ENCODE measurements at regions not wholly inside any gene's neighbourhood (a gene's known extent, or its start where the extent isn't known, plus 50 kb on each side); places are given as distances from the start of the nearest gene placed in this dataset.

GRCh38 chr2:33709951-33710350 is 110.9 kb upstream of the FAM98A start:
- no peaks in the 10 kb centered on the region for H3K27me3 ChIP-seq (replicated peaks; ENCODE audit: insufficient read depth)
- H3K9me3 ChIP-seq = no peaks in the 10 kb centered on the region
- ATAC-seq (ENCODE audit: insufficient number of reproducible peaks, low FRiP score, low read depth) (no peak), DNase-seq (ENCODE audit: low spot score) (no peak)
- no peak overlapping the region for H3K27ac ChIP-seq
- H3K4me3 ChIP-seq = no peak overlapping the region
- H3K36me3 ChIP-seq = no peaks in the 10 kb centered on the region
- no peak for TF ChIP-seq CTCF (IDR thresholded peaks at IDR 0.05)
- H3K4me1 ChIP-seq (ENCODE audit: control insufficient read depth in 1 of 2, low read depth in 2 of 2) = no peaks in the 10 kb centered on the region

GRCh38 chr2:33707312-33707711 is 108.2 kb upstream of the FAM98A start:
- ATAC-seq (ENCODE audit: insufficient number of reproducible peaks, low FRiP score, low read depth) (no peak), DNase-seq (ENCODE audit: low spot score) (no peak)
- Histone ChIP-seq H3K27me3 (replicated peaks; ENCODE audit: insufficient read depth) (no peaks in the 10 kb centered on the region), H3K4me1 (ENCODE audit: control insufficient read depth in 1 of 2, low read depth in 2 of 2) (no peaks in the 10 kb centered on the region), H3K9me3 (no peaks in the 10 kb centered on the region), H3K36me3 (no peaks in the 10 kb centered on the region), H3K4me3 (no peak overlapping the region), H3K27ac (no peak overlapping the region)
- TF ChIP-seq CTCF (IDR thresholded peaks at IDR 0.05) = no peak

- no peaks in the 10 kb centered on the region for H3K36me3 ChIP-seq
- DNase-seq (ENCODE audit: low spot score) = no peak
- no peak for TF ChIP-seq CTCF (IDR thresholded peaks at IDR 0.05)
- no peaks in the 10 kb centered on the region for H3K27me3 ChIP-seq (replicated peaks; ENCODE audit: insufficient read depth)
- no peak overlapping the region for H3K4me3 ChIP-seq
- no peaks in the 10 kb centered on the region for H3K9me3 ChIP-seq
- no peaks in the 10 kb centered on the region for H3K4me1 ChIP-seq (ENCODE audit: control insufficient read depth in 1 of 2, low read depth in 2 of 2)
- ATAC-seq (ENCODE audit: insufficient number of reproducible peaks, low FRiP score, low read depth) = no peak
- H3K27ac ChIP-seq = no peak overlapping the region
Measured at GRCh38 chr2:33706410-33706809, 107.3 kb upstream of the FAM98A start.

- Histone ChIP-seq H3K27ac (no peak overlapping the region), H3K27me3 (replicated peaks; ENCODE audit: insufficient read depth) (no peaks in the 10 kb centered on the region), H3K9me3 (no peaks in the 10 kb centered on the region), H3K4me3 (no peak overlapping the region), H3K4me1 (ENCODE audit: control insufficient read depth in 1 of 2, low read depth in 2 of 2) (no peaks in the 10 kb centered on the region), H3K36me3 (no peaks in the 10 kb centered on the region)
- TF ChIP-seq CTCF (IDR thresholded peaks at IDR 0.05) = no peak
- ATAC-seq (ENCODE audit: insufficient number of reproducible peaks, low FRiP score, low read depth) (no peak), DNase-seq (ENCODE audit: low spot score) (no peak)
Measured at GRCh38 chr2:33704406-33704855, 105.3 kb upstream of the FAM98A start.

GRCh38 chr2:33696234-33696633 is 97.1 kb upstream of the FAM98A start:
- no peaks in the 10 kb centered on the region for H3K36me3 ChIP-seq
- no peaks in the 10 kb centered on the region for H3K27me3 ChIP-seq (replicated peaks; ENCODE audit: insufficient read depth)
- H3K9me3 ChIP-seq = no peaks in the 10 kb centered on the region
- H3K27ac ChIP-seq = no peak overlapping the region
- no peaks in the 10 kb centered on the region for H3K4me1 ChIP-seq (ENCODE audit: control insufficient read depth in 1 of 2, low read depth in 2 of 2)
- DNase-seq (ENCODE audit: low spot score) = no peak
- no peak for ATAC-seq (ENCODE audit: insufficient number of reproducible peaks, low FRiP score, low read depth)
- no peak overlapping the region for H3K4me3 ChIP-seq
- TF ChIP-seq CTCF (IDR thresholded peaks at IDR 0.05) = no peak
